Uterus (tissue), 2 donors: ENCODE measurements at regions not wholly inside any gene's neighbourhood (a gene's known extent, or its start where the extent isn't known, plus 50 kb on each side); places are given as distances from the start of the nearest gene placed in this dataset.

Experiments used
- POLR2A ChIP-seq, 2 donors: fragments of 450-650 bp; IDR thresholded peaks; one replicate each; pipeline ENCODE4 v1.6.1; 2016; ENCODE audit warnings: antibody characterized with exemption in 2 of 2, mild to moderate bottlenecking in 1 of 2, moderate library complexity in 1 of 2
- TF ChIP-seq, protein P1 (sequence below), 4 experiments: fragments of 200-600 bp in 2 of 4; fragments of 450-650 bp in 2 of 4; sonication (generic) in 2 of 4; IDR thresholded peaks; one replicate each; pipeline ENCODE4 v1.5.1; 2016 to 2019; ENCODE audit warnings: antibody characterized with exemption in 4 of 4, mild to moderate bottlenecking in 2 of 4, moderate library complexity in 1 of 4

DNA sequence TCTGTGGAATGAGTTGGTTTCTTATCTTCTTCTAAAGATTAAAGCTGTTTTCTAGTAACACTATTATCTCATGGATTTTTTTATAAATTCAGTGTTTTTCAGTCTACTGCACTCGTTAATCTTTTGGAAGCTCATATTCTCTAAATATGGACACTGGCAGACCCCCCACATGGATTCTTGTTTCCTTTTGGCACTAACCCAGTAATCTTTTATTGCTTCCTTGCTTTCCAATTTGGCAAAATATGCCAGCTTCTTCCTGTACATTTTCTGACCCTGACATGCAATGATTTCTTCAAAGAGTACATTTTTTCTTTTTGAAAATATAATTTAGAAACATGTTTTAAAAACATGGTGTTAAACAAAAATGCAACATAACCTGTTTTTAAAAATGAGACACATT, 474.2 kb upstream of the FTMT start:
- TF ChIP-seq, protein P1, sequence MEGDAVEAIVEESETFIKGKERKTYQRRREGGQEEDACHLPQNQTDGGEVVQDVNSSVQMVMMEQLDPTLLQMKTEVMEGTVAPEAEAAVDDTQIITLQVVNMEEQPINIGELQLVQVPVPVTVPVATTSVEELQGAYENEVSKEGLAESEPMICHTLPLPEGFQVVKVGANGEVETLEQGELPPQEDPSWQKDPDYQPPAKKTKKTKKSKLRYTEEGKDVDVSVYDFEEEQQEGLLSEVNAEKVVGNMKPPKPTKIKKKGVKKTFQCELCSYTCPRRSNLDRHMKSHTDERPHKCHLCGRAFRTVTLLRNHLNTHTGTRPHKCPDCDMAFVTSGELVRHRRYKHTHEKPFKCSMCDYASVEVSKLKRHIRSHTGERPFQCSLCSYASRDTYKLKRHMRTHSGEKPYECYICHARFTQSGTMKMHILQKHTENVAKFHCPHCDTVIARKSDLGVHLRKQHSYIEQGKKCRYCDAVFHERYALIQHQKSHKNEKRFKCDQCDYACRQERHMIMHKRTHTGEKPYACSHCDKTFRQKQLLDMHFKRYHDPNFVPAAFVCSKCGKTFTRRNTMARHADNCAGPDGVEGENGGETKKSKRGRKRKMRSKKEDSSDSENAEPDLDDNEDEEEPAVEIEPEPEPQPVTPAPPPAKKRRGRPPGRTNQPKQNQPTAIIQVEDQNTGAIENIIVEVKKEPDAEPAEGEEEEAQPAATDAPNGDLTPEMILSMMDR (IDR thresholded peaks at IDR 0.05): no peak
- no peak for TF ChIP-seq POLR2A (IDR thresholded peaks at IDR 0.05)
